Esophagus squamous epithelium (tissue), 5 donors: ENCODE measurements at regions not wholly inside any gene's neighbourhood (a gene's known extent, or its start where the extent isn't known, plus 50 kb on each side); places are given as distances from the start of the nearest gene placed in this dataset.
"Not testable (repeated sequence)": the region's sequence is repeated elsewhere in the genome, so short reads cannot be mapped to it uniquely, and the experiment has no call there.

Experiments used
- DNase-seq: peaks from one replicate; lab custom pipeline; 2025; lab: John Stamatoyannopoulos, UW
- H3K27ac ChIP-seq, 4 donors: fragments of 200-600 bp; sonication (generic); one replicate each; pipeline ENCODE4 v1.5.1; 2016 to 2019; ENCODE audit warnings: mild to moderate bottlenecking in 1 of 4
- H3K27me3 ChIP-seq, 4 donors: fragments of 200-600 bp; sonication (generic); 1 replicate in 3 of 4; 2 replicates in 1 of 4; pipeline versions ENCODE4 v1.5.1 to v1.6.0; 2017 to 2021; ENCODE audit warnings: antibody characterized with exemption in 1 of 4
- H3K36me3 ChIP-seq, 3 donors: fragments of 200-600 bp; sonication (generic); one replicate each; pipeline ENCODE4 v1.5.1; 2016 to 2019
- H3K4me1 ChIP-seq, 3 donors: fragments of 200-600 bp; sonication (generic); one replicate each; pipeline ENCODE4 v1.5.1; 2017 to 2019
- H3K4me3 ChIP-seq, 4 donors: fragments of 200-600 bp; sonication (generic); 1 replicate in 3 of 4; 2 replicates in 1 of 4; pipeline ENCODE4 v1.5.1; 2016 to 2019; ENCODE audit warnings: mild to moderate bottlenecking in 2 of 4, moderate library complexity in 1 of 4
- H3K9me3 ChIP-seq, 3 donors: fragments of 200-600 bp; sonication (generic); one replicate each; pipeline ENCODE4 v1.5.1; 2016 to 2019
- POLR2A ChIP-seq, 4 donors: fragments of 450-650 bp; IDR thresholded peaks; one replicate each; pipeline ENCODE4 v1.6.1; 2017; ENCODE audit warnings: antibody characterized with exemption in 4 of 4, mild to moderate bottlenecking in 4 of 4, moderate library complexity in 3 of 4
- WGBS, 2 donors: methylation state at CpG; one replicate each; pipeline ENCODE4 v1.1.5; 2018; 5-methylcytosine and 5-hydroxymethylcytosine counted together
- intact Hi-C: fragments of 100-400 bp; cut with DNase I; formaldehyde crosslinking; loops from one replicate; pipeline ENCODE4 v1.15.0; 2022
- TF ChIP-seq, protein P1 (sequence below), 6 experiments: fragments of 450-650 bp in 4 of 6; fragments of 200-600 bp in 2 of 6; sonication (generic) in 2 of 6; IDR thresholded peaks; one replicate each; pipeline ENCODE4 v1.5.1; 2016 to 2019; ENCODE audit warnings: antibody characterized with exemption in 6 of 6, mild to moderate bottlenecking in 4 of 6, moderate library complexity in 4 of 6
- donor health status: DM: yes; HTN: yes; CAD: no.

DNA sequence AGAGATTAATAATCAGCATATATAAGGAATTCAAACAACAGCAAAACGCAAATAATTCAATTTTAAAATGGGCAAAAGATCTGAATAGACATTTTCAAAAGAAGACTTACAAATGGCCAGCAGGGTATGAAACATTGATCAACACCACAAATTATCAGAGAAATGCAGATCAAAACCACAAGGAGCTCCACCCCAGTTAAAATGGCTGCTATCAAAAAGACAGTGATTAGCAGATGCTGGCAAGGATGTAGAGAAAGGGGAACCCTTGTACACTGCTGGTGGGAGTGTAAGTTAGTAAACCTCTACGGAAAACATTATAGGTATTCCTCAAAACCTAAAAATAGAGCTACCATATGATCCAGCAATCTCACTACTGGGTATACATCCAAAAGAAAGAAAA is 128.0 kb upstream of the CACUL1 start:
- intact Hi-C loops: no loop called here
- TF ChIP-seq POLR2A (IDR thresholded peaks at IDR 0.05): no peak
- TF ChIP-seq, protein P1, sequence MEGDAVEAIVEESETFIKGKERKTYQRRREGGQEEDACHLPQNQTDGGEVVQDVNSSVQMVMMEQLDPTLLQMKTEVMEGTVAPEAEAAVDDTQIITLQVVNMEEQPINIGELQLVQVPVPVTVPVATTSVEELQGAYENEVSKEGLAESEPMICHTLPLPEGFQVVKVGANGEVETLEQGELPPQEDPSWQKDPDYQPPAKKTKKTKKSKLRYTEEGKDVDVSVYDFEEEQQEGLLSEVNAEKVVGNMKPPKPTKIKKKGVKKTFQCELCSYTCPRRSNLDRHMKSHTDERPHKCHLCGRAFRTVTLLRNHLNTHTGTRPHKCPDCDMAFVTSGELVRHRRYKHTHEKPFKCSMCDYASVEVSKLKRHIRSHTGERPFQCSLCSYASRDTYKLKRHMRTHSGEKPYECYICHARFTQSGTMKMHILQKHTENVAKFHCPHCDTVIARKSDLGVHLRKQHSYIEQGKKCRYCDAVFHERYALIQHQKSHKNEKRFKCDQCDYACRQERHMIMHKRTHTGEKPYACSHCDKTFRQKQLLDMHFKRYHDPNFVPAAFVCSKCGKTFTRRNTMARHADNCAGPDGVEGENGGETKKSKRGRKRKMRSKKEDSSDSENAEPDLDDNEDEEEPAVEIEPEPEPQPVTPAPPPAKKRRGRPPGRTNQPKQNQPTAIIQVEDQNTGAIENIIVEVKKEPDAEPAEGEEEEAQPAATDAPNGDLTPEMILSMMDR (IDR thresholded peaks at IDR 0.05): no peak
- no peak for DNase-seq
- Histone ChIP-seq H3K4me3 (no peak overlapping the region), H3K27ac (no peak overlapping the region), H3K27me3 (no peaks in the 10 kb centered on the region), H3K4me1 (no peaks in the 10 kb centered on the region), H3K9me3 (no peaks in the 10 kb centered on the region), H3K36me3 (no peaks in the 10 kb centered on the region)
- WGBS, 2 donors: 83 to 85% methylated on average over 2 of the region's 2 CpGs

GRCh38 chr10:118892255-118892654 is 137.3 kb upstream of the NANOS1 start:
- TF ChIP-seq, protein P1 (IDR thresholded peaks at IDR 0.05): no peak
- TF ChIP-seq POLR2A (IDR thresholded peaks at IDR 0.05): no peak
- H3K36me3 ChIP-seq: no peaks in the 10 kb centered on the region
- no peak overlapping the region for H3K27ac ChIP-seq
- no peaks in the 10 kb centered on the region for H3K9me3 ChIP-seq
- no peaks in the 10 kb centered on the region for H3K27me3 ChIP-seq
- WGBS, 2 donors: 29 to 43% methylated on average over 1 of the region's 1 CpG
- no peaks in the 10 kb centered on the region for H3K4me1 ChIP-seq
- no peak for DNase-seq
- no peak overlapping the region for H3K4me3 ChIP-seq
- intact Hi-C loops: no loop called here

- H3K4me1 ChIP-seq, H3K4me3 ChIP-seq, DNase-seq, intact Hi-C loops, H3K27ac ChIP-seq, H3K36me3 ChIP-seq, H3K9me3 ChIP-seq, H3K27me3 ChIP-seq: not testable (repeated sequence)
- 93 to 100% methylated on average over 3 to 8 of the region's 25 CpGs for WGBS, 2 donors
Observed at GRCh38 chr10:118894891-118895290, 134.6 kb upstream of the NANOS1 start.

DNA sequence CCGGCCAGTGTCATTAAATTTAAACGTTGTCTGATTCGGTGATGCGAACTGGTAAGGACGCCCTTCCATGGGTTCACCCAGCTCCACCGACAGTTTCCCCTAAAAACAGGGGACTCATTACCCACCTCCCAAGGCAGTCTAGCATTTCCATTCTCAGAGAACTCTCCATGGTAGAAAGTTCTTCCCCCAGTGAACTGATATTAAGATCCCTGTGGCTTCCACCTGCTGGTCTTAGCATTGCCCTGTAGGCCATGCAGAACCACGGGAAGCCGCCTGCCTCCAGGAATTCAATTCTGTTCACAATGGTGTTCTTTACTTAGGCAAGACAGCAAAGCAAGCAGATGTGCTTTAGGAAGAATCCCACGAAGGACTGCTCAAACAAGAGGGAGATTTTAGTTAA is 128.9 kb upstream of the NANOS1 start:
- Histone ChIP-seq H3K4me1 (no peaks in the 10 kb centered on the region), H3K27me3 (peaks cover 0 to 18% (median 0%) of the 10 kb centered on the region in 4 donors), H3K27ac (no peak overlapping the region), H3K4me3 (no peak overlapping the region), H3K36me3 (no peaks in the 10 kb centered on the region), H3K9me3 (no peaks in the 10 kb centered on the region)
- WGBS, 2 donors: 85 to 97% methylated on average over 5 to 6 of the region's 9 CpGs
- intact Hi-C loops: no loop called here
- no peak for DNase-seq
- no peak for TF ChIP-seq POLR2A (IDR thresholded peaks at IDR 0.05)
- TF ChIP-seq, protein P1 (IDR thresholded peaks at IDR 0.05): no peak

DNA sequence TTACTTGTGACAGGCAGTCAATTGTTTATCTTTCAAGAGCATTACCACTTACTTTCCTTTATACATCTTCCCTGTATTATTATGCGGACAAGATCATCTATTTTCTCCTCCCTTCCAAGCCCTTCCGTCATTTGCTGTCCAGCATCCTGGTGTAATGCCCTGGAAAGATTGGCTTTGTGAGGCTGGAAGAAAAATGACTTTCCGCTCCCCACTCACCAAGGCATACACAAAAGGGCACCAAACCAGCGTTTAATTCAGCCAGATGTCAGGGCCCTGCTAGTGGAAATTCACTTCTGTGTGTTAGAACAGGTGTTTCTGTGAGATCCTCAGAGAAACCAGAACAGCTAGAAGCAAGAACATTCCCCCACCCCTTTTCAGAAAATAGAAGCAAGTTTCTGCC is 128.1 kb upstream of the NANOS1 start:
- Histone ChIP-seq H3K27ac (no peak overlapping the region), H3K36me3 (no peaks in the 10 kb centered on the region), H3K4me3 (no peak overlapping the region), H3K9me3 (no peaks in the 10 kb centered on the region), H3K4me1 (no peaks in the 10 kb centered on the region), H3K27me3 (peaks cover 0 to 18% (median 0%) of the 10 kb centered on the region in 4 donors)
- 51 to 63% methylated on average over 2 to 3 of the region's 4 CpGs for WGBS, 2 donors
- TF ChIP-seq POLR2A (IDR thresholded peaks at IDR 0.05): no peak
- TF ChIP-seq, protein P1 (IDR thresholded peaks at IDR 0.05): no peak
- intact Hi-C loops: no loop called here
- no peak for DNase-seq

- no peak for TF ChIP-seq POLR2A (IDR thresholded peaks at IDR 0.05)
- TF ChIP-seq, protein P1 (IDR thresholded peaks at IDR 0.05): no peak
- Histone ChIP-seq H3K4me1 (no peaks in the 10 kb centered on the region), H3K9me3 (no peaks in the 10 kb centered on the region), H3K27ac (no peak overlapping the region), H3K4me3 (no peak overlapping the region), H3K27me3 (peaks cover 0 to 18% (median 0%) of the 10 kb centered on the region in 4 donors), H3K36me3 (no peaks in the 10 kb centered on the region)
- no peak for DNase-seq
- intact Hi-C loops: no loop called here
- 38 to 47% methylated on average over 4 of the region's 4 CpGs for WGBS, 2 donors
Observed at GRCh38 chr10:118901906-118902305, 127.6 kb upstream of the NANOS1 start.

GRCh38 chr10:118902656-118903055 is 126.9 kb upstream of the NANOS1 start:
- peaks cover 0 to 18% (median 0%) of the 10 kb centered on the region in 4 donors for H3K27me3 ChIP-seq
- H3K4me3 ChIP-seq, H3K9me3 ChIP-seq, H3K4me1 ChIP-seq, H3K27ac ChIP-seq, intact Hi-C loops, H3K36me3 ChIP-seq, DNase-seq: not testable (repeated sequence)
- WGBS, 2 donors: 95 to 97% methylated on average over 4 to 5 of the region's 5 CpGs
